GM19035 (cell line): ENCODE measurements at regions not wholly inside any gene's neighbourhood (a gene's known extent, or its start where the extent isn't known, plus 50 kb on each side); places are given as distances from the start of the nearest gene placed in this dataset.
"Not testable (repeated sequence)": the region's sequence is repeated elsewhere in the genome, so short reads cannot be mapped to it uniquely, and the experiment has no call there.

Source experiments
- ATAC-seq: cut with Tn5 transposase; IDR thresholded peaks from one replicate; pipeline ENCODE4 v1.9.1; 2021; ENCODE audit not compliant: unreplicated experiment

DNA sequence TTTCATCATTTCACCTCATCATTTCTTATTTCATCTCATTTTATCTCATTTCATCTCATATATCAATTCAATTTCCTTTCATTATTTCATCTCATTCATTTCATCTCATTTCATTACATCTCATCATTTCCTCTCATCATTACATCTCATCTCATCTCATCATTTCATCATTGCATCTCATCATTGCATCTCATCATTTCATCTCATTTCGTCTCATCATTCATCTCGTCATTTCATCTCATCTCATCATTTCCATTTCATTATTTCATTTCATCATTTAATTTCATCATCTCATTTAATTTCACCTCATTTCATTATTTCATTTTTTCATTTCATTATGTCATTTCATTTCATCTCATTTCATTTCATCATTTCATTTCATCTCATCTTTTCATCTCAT, 168.5 kb upstream of the FAM72C start:
- not testable (repeated sequence) for ATAC-seq

GRCh38 chr1:144105006-144105405, 133.2 kb upstream of the FAM72C start:
- ATAC-seq: not testable (repeated sequence)

DNA sequence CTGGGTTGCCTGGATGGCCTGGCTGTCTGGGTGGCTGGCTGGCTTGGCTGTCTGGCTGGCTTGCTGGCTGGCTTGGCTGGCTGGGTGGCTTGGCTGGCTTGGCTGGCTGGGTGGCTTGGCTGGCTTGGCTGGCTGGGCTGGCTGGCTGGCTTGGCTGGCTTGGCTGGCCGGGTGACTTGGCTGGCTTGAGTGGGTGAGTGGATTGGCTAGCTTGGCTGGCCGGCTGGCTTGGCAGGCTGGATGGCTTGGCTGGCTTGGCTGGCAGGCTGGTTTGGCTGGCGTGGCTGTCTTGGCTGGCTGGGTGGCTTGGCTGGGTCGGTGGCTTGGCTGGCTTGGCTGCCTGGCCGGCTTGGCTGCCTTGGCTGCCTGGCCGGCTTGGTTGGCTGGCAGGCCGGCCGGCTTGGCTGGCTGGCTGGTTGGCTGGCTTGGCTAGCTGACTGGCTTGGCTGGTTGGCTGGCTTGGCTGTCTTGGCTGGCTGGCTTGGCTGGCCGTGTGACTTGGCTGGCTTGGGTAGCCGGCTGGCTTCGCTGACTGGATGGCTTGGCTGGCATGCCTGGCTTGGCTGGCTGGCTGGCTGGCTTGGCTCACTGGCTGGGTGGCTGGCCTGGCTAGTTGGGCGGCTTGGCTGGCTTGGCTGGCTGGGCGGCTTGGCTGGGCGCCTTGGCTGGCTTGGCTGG, 132.4 kb upstream of the FAM72C start:
- ATAC-seq: not testable (repeated sequence)

DNA sequence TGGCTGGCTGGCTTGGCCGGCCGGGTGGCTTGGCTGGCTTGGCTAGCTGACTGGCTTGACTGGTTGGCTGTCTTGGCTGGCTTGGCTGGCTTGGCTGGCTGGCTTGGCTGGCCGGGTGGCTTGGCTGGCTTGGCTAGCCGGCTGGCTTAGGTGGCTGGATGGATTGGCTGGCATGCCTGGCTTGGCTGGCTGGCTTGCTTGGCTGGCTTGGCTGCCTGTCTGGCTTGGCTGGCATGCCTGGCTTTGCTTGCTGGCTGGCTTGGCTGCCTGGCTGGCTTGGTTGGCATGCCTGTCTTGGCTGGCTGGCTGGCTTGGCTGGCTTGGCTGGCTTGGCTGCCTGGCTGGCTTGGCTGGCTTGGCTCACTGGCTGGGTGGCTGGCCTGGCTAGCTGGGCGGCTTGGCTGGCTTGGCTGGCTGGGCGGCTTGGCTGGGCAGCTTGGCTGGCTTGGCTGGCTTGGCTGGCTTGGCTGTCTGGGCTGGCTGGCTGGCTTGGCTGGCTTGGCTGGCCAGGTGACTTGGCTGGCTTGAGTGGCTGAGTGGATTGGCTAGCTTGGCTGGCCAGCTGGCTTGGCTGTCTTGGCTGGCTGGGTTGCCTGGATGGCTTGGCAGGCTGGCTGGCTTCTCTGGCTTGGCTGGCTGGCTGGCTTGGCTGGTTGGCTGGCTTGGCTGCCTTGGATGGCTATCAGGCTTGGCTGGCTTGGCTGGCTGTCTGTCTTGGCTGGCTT, 131.5 kb upstream of the FAM72C start:
- not testable (repeated sequence) for ATAC-seq

GRCh38 chr1:144102046-144102745, 130.4 kb upstream of the FAM72C start:
- ATAC-seq: not testable (repeated sequence)

DNA sequence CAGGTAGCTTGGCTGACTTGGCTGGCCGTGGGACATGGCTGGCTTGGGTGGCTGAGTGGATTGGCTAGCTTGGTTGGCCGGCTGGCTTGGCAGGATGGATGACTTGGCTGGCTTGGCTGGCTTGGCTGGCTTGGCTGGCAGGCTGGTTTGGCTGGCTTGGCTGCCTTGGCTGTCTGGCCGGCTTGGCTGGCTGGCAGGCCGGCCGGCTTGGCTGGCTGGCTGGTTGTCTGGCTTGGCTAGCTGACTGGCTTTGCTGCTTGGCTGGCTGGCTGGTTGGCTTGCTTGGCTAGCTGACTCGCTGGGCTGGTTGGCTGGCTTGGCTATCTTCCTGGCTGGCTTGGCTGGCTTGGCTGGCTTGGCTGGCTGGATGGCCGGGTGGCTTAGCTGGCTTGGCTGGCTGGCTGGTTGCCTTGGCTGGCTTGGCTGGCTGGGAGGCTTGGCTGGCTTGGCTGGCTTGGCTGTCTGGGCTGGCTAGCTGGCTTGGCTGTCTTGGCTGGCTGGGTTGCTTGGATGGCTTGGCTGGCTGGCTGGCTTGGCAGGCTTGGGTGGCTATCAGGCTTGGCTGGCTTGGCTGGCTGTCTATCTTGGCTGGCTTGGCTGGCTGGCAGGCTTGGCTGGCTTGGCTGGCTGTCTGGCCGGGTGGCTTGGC, 129.7 kb upstream of the FAM72C start:
- no peak for ATAC-seq

DNA sequence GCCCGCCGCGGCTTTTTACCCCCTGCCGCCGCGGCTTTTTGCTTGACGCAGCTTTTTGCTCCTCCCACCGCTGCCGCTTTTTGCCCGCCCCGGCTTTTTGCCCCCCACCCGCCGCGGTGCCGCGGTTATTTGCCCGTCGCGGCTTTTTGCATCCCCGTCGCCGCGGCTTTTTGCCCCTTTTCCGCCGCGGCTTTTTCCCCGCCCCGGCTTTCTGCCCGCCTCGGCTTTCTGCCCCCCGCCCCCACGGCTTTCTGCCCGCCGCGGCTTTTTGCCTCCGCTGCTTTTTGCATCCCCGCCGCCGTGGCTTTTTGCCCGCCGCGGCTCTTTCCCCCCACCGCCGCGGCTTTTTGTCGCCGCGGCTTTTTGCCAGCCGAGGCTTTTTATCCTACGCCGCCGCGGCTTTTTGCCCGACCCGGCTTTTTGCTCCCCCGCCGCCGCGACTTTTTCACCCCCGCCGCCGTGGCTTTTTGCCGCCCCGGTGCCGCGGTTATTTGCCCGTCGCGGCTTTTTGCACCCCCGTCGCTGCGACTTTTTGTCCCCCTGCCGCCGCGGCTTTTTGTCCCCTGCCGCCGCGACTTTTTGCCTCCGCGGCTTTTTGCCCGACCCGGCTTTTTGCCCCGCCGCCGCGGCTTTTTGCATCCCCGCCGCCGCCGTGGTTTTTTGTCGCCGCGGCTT, 105.5 kb upstream of the FAM72C start:
- not testable (repeated sequence) for ATAC-seq

- ATAC-seq: not testable (repeated sequence)
Measured at GRCh38 chr1:144076646-144077045, 104.9 kb upstream of the FAM72C start.

GRCh38 chr1:144070394-144071053, 98.7 kb upstream of the FAM72C start:
- not testable (repeated sequence) for ATAC-seq

DNA sequence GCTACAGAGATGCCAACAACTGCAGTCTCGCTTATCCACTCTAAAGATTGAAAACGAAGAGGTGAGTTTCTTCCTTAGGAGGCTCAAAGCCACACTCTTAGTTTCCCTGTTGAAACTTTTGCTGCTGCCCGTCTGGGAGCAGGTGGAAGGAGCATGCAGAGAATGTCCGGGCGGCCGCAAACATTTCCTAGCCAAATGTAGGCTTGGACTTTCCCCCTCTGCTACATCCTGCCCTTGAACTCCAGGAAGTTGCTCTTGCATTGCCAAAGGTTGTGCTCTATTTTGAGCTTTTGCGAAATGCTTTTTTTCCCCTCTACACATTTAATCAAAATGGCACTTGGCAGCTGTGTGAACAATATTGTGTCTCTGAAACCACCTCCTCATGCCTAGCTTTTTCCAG, 95.3 kb upstream of the FAM72C start:
- not testable (repeated sequence) for ATAC-seq

- not testable (repeated sequence) for ATAC-seq
Measured at GRCh38 chr1:144066071-144066813, 94.5 kb upstream of the FAM72C start.

DNA sequence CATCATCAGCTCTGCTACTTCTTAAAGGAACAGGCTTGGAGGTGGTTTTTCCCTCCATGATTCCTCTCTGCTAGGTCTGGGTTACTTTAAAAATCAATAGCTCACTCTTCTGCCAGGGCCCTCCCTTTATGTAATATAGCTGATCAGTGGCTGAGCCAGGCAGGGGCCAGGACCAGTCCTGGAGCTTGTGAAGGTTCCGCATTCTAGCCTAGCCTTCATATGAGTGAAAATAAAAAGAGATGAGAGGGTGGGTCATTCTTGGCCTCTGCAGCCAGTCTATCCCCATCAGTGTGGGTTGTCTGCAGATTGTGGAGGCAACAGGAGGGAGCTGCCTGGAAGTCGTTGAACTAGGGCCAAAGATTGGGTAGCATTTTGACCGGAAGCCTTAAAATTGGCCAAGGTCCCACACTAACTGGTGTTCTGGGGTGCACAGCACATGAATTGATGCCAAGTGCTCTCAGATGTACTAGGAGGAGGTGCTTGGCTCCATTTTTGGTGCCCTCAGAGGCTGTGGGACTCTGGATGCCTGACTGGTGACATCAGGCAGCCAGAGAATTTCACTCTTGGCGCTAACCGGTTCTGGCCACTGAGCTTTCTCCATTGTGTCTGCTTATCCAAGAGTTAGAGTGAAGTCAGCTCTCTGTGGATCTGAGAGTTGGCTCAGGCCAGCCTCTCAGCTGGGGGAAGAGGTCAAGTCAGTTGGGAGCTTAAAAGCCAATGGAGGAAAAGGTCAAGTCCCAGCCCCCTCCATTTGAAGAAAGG, 93.7 kb upstream of the FAM72C start:
- not testable (repeated sequence) for ATAC-seq

- ATAC-seq: not testable (repeated sequence)
Measured at GRCh38 chr1:144049365-144049764, 77.6 kb upstream of the FAM72C start.

DNA sequence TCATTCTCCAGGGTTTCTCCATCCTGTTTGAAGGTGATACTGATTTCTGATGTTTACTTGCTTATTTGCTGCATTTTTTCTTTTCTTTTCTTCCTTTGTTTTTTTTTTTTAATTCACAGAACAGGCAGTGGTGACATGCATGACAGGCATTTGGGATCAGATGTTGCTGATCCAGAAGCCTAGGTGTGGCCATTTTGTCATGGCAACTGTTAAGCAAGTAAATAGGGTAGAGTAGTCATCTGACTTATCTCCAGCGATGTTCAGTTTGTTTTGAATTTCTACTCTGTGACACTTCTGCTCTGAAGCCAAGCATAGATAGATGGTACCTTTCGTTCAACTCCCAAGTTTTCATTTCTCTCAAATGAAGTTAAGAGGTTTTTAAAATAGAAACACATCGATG, 74.9 kb upstream of the FAM72C start:
- ATAC-seq: not testable (repeated sequence)

DNA sequence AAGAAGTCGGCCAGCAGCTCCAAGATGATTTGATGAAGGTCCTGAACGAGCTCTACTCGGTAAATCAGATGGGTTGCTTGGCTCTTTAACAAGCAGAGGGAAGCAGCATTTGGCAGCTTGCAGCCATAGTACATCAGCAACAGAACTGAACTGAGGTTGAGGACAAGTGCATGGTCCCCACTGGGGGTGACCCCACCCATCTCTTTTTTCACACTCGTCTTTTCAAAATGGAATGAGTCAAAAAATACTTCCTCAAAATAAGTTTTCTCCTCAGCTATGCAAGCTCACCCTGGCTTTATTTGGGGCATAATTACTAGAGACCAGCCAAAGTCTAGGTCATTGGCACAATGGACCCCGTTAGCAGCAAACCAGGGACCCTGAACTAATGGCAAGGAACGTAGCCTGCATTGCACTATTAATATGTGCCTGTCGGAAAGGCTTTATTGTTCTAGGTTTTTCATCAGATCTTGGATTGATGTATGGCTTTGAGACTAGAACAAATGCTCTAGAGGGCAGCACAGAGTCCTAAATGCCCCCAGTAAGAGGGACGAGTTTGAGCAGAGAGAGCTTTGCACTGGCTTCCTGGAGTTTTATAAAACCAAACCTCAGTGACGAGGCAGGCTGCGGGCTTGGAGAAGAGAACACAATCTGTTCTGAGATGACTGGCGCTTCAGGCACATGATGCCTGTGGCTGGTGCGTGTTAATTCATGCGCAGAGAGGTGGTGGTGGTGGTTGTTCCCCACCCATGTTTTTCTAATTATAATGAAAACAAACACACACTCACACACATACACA, 74.2 kb upstream of the FAM72C start:
- ATAC-seq: not testable (repeated sequence)

DNA sequence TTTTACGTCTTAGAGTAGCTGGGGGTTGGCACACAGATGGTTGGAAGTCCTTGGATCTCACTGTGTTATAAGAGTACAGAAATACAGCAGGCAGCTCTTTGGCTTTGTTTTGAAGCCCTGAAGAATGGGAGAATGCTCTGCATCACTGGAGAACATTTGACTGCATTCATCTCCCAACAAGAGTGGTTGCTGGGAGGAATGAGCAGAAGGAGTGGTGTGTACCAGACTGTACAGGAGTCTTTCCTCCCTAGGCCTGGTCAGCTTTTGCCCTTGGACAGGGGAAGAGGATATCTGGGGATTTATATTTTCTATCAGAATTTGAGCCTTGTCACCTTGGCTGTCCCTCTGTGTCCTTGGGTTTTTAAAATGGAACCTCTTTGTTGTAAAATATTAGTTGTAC, 70.5 kb upstream of the FAM72C start:
- ATAC-seq: not testable (repeated sequence)

DNA sequence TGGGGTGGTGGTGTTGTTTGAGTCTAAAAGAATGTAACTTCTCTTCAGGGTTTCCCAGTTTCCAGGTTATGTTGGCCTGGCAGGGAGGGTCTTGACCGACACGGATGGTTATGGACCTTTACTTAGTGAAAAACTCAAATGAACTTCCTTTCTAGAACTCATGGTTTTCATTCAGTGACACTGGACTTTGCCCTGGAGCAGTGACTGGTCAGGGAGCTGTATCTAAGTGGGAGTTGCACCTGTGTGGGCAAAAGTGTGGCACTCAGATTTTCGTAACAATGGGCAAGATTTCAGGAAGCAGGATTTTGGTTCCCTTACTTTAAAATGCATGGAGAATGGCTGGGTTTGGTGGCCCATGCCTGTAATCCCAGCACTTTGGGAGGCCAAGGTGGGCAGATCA, 68.5 kb upstream of the FAM72C start:
- ATAC-seq: not testable (repeated sequence)

DNA sequence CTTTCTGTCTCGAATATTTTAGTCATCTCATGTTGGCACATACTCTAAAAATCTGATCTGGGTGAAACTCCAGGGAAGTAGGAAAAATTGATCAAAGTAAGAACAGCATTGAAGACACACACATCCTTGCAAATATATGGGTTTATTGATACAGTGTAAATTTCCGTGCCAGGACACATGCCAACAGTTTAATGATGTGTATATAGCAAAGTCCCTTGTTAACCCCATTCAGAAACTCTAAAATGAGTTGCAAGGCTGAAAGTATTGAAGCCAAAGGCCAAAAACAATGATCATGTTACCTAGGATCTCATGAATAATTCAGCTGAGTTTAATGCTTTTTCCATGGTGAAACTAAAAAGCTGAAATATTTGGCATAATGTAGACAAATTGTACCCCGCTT, 62.3 kb upstream of the FAM72C start:
- not testable (repeated sequence) for ATAC-seq
